ENCODE measurements at regions not wholly inside any gene's neighbourhood (a gene's known extent, or its start where the extent isn't known, plus 50 kb on each side); places are given as distances from the start of the nearest gene placed in this dataset.
"Not testable (repeated sequence)": the region's sequence is repeated elsewhere in the genome, so short reads cannot be mapped to it uniquely, and the experiment has no call there.

DNA sequence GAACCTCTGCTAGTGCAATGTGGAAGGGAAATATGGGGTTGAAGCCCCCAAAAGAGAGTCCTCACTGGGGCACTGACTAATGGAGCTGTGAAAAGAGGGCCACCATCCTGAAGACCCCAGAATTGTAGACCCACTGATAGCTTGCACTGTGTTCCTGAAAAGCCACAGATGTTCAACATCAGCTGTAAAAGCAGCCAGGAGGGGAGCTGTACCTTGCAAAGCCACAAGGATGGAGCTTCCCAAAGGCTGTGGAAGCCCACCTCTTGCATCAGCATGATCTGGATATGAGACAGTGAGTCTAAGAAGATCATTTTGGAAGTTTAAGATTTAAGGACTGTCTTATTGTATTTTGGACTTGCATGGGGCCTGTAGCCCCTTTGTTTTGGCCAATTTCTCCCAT, 125.8 kb upstream of the TGFBR2 start:
- TF ChIP-seq CTCF (IDR thresholded peaks at IDR 0.05) (no peak), POLR2A (IDR thresholded peaks at IDR 0.05) (no peak)
- intact Hi-C loops (cut with DNase I; ENCODE audit: low total_unique reads): no loop called here

GRCh38 chr3:30481241-30481640, 125.2 kb upstream of the TGFBR2 start:
- DNase-seq (ENCODE audit: low spot score in 2 of 2): no peak
- 83% methylated on average over 1 of the region's 1 CpG for WGBS, 2 donors
- intact Hi-C loops (cut with DNase I; ENCODE audit: low total_unique reads): no loop called here
- TF ChIP-seq POLR2A (IDR thresholded peaks at IDR 0.05) (no peak), CTCF (IDR thresholded peaks at IDR 0.05) (no peak)
- H3K4me3 ChIP-seq (ENCODE audit: low read depth, poor library complexity, severe bottlenecking): no peak overlapping the region

More for the DNA sequence above, 125.8 kb upstream of the TGFBR2 start:
- H3K4me3 ChIP-seq (ENCODE audit: low read depth, poor library complexity, severe bottlenecking): no peak overlapping the region
- DNase-seq (ENCODE audit: low spot score in 2 of 2): no peak

DNA sequence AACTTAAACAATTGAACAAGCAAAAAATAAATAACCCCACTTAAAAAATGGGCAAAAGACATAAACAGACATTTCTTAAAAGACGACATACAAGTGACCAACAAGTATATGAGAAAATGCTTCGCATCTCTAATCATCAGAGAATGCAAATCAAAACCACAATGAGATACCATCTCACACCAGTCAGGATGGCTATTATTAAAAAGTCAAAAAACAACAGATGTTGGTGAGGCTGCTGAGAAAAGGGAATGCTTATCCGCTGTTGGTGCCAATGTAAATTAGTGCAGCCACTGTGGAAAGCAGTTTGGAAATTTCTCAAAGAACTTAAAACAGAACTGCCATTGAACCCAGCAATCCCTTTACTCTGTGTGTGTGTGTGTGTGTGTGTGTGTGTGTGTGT, 122.2 kb upstream of the TGFBR2 start:
- intact Hi-C loops (cut with DNase I; ENCODE audit: low total_unique reads); DNase-seq (ENCODE audit: low spot score in 2 of 2); H3K4me3 ChIP-seq (ENCODE audit: low read depth, poor library complexity, severe bottlenecking): not testable (repeated sequence)
- 89 to 90% methylated on average over 3 of the region's 3 CpGs for WGBS, 2 donors

DNA sequence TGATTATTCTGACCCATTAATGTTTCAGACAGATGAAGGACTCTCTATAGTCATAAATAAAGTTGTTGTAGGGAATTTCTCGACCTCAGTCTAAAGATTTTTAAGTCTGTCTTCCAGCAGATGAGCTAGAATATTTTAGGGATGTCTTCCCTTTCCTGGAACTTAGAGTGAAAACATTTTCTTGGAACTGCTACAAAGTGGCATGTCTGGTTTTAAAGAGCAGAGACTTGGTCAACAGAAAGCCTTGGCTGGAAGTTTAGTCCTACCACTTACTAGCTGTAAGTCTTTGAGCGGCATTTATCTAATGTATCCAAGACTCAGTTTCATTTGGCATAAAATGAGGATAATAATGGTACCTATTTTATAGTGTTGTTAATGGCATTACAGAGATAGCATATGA, 120.0 kb upstream of the TGFBR2 start:
- WGBS, 2 donors: 58 to 67% methylated on average over 2 of the region's 2 CpGs
- TF ChIP-seq POLR2A (IDR thresholded peaks at IDR 0.05) (no peak), CTCF (IDR thresholded peaks at IDR 0.05) (no peak)
- H3K4me3 ChIP-seq (ENCODE audit: low read depth, poor library complexity, severe bottlenecking): no peak overlapping the region
- no peak for DNase-seq (ENCODE audit: low spot score in 2 of 2)
- intact Hi-C loops (cut with DNase I; ENCODE audit: low total_unique reads): no loop called here

- intact Hi-C loops (cut with DNase I; ENCODE audit: low total_unique reads): no loop called here
Observed at GRCh38 chr3:30488070-30488756, 118.2 kb upstream of the TGFBR2 start.

More at GRCh38 chr3:30488070-30488756, 118.2 kb upstream of the TGFBR2 start:
- TF ChIP-seq POLR2A (IDR thresholded peaks at IDR 0.05) (no peak), CTCF (IDR thresholded peaks at IDR 0.05) (no peak)
- no peak overlapping the region for H3K4me3 ChIP-seq (ENCODE audit: low read depth, poor library complexity, severe bottlenecking)
- WGBS, 2 donors: 93 to 95% methylated on average over 4 of the region's 4 CpGs
- DNase-seq (ENCODE audit: low spot score in 2 of 2): no peak
